ENCODE measurements at regions not wholly inside any gene's neighbourhood (a gene's known extent, or its start where the extent isn't known, plus 50 kb on each side); places are given as distances from the start of the nearest gene placed in this dataset.

DNA sequence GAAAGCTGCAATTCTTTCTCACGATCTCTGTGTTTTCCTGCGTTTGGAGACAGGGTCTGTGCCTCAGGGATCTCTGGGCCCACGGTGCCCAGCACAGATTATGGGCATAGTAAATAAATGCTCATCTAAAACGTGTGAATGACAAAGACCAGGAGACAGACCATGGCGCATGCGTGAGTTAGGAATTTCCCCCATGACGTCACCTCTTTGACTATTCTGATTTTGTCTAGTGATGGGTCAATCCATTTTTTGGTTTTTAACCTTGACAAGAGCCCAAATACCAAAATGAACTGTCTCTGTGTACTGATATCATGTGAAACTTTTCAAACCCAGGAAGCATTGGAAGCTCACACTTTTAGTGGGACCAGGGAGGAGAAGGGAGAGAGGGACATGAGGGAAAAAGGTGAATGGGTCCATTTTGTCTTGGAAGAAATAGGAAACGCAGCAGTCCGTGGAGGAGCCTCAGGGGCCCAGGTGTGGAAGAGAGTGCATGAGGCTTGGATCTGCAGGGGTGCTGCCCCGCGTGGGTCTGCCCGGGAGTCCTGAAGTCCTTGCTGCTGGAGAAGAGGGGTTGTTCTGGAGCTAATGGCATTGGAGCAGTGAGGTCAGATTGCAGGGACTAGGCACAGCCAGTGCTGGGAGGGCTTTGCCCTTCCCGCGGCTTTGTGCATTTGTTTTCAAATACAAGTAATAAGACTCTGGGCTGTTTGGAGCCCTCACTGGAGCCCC, 172.2 kb downstream of the ASB1 start:
- Histone ChIP-seq H3K4me3 (ENCODE audit: low read depth, low read length) (no peak overlapping the region), H3K36me3 (ENCODE audit: control insufficient read depth, insufficient read depth, low read length) (no peaks in the 10 kb centered on the region), H3K27me3 (ENCODE audit: control insufficient read depth, insufficient read depth, low read length) (no peaks in the 10 kb centered on the region)
- DNase-seq (ENCODE audit: low read depth), result no peak
- TF ChIP-seq, protein P1, sequence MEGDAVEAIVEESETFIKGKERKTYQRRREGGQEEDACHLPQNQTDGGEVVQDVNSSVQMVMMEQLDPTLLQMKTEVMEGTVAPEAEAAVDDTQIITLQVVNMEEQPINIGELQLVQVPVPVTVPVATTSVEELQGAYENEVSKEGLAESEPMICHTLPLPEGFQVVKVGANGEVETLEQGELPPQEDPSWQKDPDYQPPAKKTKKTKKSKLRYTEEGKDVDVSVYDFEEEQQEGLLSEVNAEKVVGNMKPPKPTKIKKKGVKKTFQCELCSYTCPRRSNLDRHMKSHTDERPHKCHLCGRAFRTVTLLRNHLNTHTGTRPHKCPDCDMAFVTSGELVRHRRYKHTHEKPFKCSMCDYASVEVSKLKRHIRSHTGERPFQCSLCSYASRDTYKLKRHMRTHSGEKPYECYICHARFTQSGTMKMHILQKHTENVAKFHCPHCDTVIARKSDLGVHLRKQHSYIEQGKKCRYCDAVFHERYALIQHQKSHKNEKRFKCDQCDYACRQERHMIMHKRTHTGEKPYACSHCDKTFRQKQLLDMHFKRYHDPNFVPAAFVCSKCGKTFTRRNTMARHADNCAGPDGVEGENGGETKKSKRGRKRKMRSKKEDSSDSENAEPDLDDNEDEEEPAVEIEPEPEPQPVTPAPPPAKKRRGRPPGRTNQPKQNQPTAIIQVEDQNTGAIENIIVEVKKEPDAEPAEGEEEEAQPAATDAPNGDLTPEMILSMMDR (IDR thresholded peaks at IDR 0.05; ENCODE audit: insufficient read depth, low read depth, low read length), result no peak
- ChIA-PET CTCF (interaction anchor here (0.6 to 1.2 kb wide), 3 partner anchors 9 to 1284 kb away, joined by 3 to 5 read pairs (median 3); no protein-coding TSS in a partner anchor), POLR2A (no interaction called here)

DNA sequence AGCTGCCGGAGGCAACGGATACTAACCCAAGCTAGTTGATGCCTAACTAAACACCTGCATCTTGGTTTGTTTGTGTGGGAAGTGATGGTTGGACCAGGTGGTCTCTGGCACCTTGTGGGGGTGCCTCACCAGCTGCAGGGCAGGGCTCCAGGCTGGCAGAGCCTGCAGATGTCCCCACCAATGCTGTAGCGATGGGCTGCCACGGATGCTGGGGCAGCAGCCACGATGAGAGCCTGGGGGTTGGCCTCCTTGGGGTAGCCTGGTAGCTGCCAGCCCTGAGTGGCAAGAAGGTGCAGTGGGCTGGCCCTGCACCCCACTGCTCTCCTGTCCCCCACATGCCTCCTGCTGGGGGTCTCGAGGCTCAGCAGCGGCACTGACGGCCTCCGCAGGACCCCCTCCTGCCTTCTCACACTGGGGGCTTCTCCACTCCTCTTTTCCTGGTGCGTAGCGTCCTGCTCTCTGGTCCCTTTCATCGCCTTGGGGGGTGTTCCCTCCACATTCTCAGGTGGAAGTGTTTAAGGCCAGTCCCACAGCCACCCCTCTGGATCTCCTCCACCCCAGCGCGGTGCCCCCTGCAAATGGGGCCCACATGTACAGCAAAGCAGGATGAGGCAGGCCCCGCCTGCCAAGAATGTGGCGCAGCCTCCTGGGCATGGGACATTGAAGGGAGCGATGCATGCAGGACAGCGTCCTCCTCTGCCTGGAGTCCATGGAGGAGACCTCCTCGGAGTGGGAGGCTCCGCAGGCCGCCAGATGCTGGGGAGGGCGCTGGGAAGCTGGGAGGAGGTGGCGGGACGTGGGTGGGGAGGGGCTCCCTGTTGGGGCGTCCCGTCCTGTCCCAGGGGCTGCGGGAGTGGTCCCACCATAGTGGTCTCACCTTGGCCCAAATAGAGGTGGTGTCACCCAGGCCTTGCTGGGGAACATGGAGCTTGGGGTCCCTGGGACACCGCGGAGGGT, 173.1 kb downstream of the ASB1 start:
- H3K27me3 ChIP-seq (ENCODE audit: control insufficient read depth, insufficient read depth, low read length), result no peaks in the 10 kb centered on the region
- H3K4me3 ChIP-seq (ENCODE audit: low read depth, low read length), result no peak overlapping the region
- no peaks in the 10 kb centered on the region for H3K36me3 ChIP-seq (ENCODE audit: control insufficient read depth, insufficient read depth, low read length)
- TF ChIP-seq, protein P1 (IDR thresholded peaks at IDR 0.05; ENCODE audit: insufficient read depth, low read depth, low read length), result no peak
- DNase-seq (ENCODE audit: low read depth), result no peak
- CTCF ChIA-PET, result interaction anchor here (0.9 to 1.2 kb wide), 2 partner anchors 8 to 185 kb away, joined by 3 to 5 read pairs; no protein-coding TSS in a partner anchor
- POLR2A ChIA-PET, result no interaction called here

DNA sequence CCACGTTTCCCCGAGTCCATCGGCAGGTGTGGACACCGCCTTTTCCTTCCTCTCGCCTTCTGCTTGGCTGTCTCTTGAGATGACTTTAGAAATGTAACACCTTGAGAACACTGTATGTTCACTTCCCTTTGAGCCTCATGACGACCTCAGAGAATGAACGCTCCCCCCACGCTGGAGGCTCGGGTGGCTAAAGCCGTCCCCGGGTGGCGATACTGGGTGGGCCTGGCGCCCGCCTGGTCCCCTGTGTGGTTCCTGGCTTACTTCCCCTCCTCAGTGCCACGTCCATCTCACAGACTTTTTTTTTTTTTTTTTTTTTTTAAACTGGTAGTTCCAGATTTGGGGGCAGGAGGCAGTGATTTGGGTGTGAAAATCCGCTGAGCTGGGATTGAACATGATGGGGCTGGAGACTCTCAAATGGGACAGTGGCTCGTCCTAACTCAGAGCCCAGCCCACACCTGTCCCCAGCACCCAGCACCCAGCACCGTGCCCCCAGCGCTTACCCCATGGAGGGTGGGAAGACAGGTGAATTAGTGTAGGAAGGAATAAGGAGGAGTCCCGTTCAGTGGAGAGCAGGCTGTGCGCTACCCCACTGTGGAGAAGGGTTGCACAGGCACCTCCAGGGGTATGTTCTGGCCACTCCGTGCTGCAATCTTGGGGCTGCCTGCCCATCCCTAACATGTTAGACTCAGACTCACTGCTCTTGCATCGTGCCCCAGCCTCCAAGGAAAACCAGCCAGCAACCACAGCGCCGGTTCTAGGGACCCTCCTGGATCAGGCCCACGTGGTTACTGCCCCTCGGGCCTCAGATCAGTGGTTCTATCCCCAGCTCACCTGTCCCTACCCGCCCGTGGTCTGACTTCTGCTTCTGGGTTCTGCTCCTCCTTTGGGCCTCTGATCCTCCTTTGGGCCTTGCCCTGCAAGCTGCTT, 174.0 kb downstream of the ASB1 start:
- Histone ChIP-seq H3K27me3 (ENCODE audit: control insufficient read depth, insufficient read depth, low read length) (no peaks in the 10 kb centered on the region), H3K4me3 (ENCODE audit: low read depth, low read length) (no peak overlapping the region), H3K36me3 (ENCODE audit: control insufficient read depth, insufficient read depth, low read length) (no peaks in the 10 kb centered on the region)
- TF ChIP-seq, protein P1 (IDR thresholded peaks at IDR 0.05; ENCODE audit: insufficient read depth, low read depth, low read length), result no peak
- no peak for DNase-seq (ENCODE audit: low read depth)
- CTCF ChIA-PET, result interaction anchor here (1.1 to 2.0 kb wide), 4 partner anchors 18 to 231 kb away, joined by 3 to 7 read pairs (median 6); no protein-coding TSS in a partner anchor
- POLR2A ChIA-PET, result no interaction called here

DNA sequence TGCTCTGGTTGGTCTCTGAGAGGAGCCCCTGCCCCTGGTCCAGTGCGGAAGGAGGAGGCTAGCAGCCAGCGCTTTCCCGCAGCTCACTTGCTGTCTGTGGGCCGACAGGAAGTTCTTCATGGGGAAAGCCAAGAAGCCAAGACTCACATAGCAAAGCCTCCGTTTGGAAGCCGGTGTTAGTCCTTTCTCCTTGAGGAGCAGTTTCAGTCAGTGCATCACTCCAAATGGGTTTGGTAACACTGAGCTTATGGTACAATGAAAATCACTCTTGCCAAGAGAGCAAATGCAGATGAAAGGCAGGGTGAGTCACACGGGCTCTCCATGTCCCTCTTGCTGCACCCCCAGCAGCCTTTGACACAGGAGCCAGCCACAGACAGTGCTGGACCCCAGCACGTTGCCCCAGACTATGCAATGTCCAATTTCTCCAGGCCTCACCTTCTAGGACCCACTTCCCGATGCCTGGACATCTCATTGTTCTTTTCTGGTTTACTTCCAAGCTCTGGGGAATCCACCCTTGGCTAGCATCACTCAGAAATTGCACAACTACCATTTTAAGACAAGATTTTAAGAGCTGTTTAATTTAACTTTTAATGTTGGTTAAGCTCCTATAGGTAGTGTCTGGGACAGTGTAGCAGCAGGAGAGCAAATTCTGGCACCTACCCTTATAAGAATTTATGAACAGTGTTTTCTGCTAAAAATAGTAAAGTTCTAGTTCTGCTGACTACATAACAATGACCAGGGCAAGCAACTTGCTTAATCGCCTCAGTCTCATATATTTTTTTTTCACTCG, 174.9 kb downstream of the ASB1 start:
- Histone ChIP-seq H3K4me3 (ENCODE audit: low read depth, low read length) (no peak overlapping the region), H3K36me3 (ENCODE audit: control insufficient read depth, insufficient read depth, low read length) (no peaks in the 10 kb centered on the region), H3K27me3 (ENCODE audit: control insufficient read depth, insufficient read depth, low read length) (no peaks in the 10 kb centered on the region)
- ChIA-PET CTCF (interaction anchor here (0.7 to 2.0 kb wide), 8 partner anchors 14 to 506 kb away, joined by 3 to 7 read pairs (median 4); no protein-coding TSS in a partner anchor), POLR2A (interaction anchor here (0.5 to 0.6 kb wide), 3 partner anchors 184 to 750 kb away, joined by 3 read pairs; no protein-coding TSS in a partner anchor)
- DNase-seq (ENCODE audit: low read depth), result peak; percentile 58
- TF ChIP-seq, protein P1 (IDR thresholded peaks at IDR 0.05; ENCODE audit: insufficient read depth, low read depth, low read length), result no peak

Data from BJ (cell line).